HL-60 (cell line): ENCODE measurements at regions not wholly inside any gene's neighbourhood (a gene's known extent, or its start where the extent isn't known, plus 50 kb on each side); places are given as distances from the start of the nearest gene placed in this dataset.

ENCODE experiments used
- DNase-seq, 2 experiments: peaks; one replicate each; pipeline ENCODE4 v3.0.0-alpha.2; 2010 to 2020; ENCODE audit warnings: low read depth in 1 of 2, low spot score in 1 of 2
- H3K27ac ChIP-seq: fragments of 250-450 bp; sonication (Bioruptor Pico); replicated peaks from 2 replicates; pipeline ENCODE4 v1.5.1; 2020; ENCODE audit warnings: mild to moderate bottlenecking, moderate library complexity
- H3K27me3 ChIP-seq: fragments of 250-450 bp; sonication (Bioruptor Pico); 2 replicates; pipeline ENCODE4 v1.5.1; 2021; ENCODE audit warnings: mild to moderate bottlenecking, moderate library complexity; ENCODE audit not compliant: insufficient read depth, poor library complexity, severe bottlenecking
- H3K4me3 ChIP-seq: replicated peaks from 2 replicates; pipeline ENCODE4 v1.5.1; 2011; ENCODE audit warnings: mild to moderate bottlenecking, control low read depth, low read length; ENCODE audit not compliant: insufficient read depth
- CTCF ChIP-seq: IDR thresholded peaks from one replicate; pipeline ENCODE4 v1.5.1; 2011; ENCODE audit warnings: low read length, control low read depth, inconsistent platforms; ENCODE audit not compliant: insufficient read depth
- GABPA ChIP-seq: IDR thresholded peaks from 2 replicates; pipeline ENCODE4 v1.6.1; 2012; ENCODE audit warnings: low read depth
- POLR2AphosphoS5 ChIP-seq: IDR thresholded peaks from 2 replicates; pipeline ENCODE4 v1.6.1; 2012; ENCODE audit warnings: low read depth
- SPI1 ChIP-seq: IDR thresholded peaks from 2 replicates; pipeline ENCODE4 v1.6.1; 2012; ENCODE audit warnings: low read depth, mild to moderate bottlenecking, borderline replicate concordance
- TF ChIP-seq, protein P1 (sequence below): IDR thresholded peaks from 2 replicates; pipeline ENCODE4 v1.6.1; 2012; ENCODE audit warnings: low read depth; ENCODE audit not compliant: insufficient replicate concordance

GRCh38 chr5:86115164-86115563 is 502.6 kb upstream of the COX7C start:
- H3K27ac ChIP-seq, result no peak overlapping the region
- no peak for TF ChIP-seq POLR2AphosphoS5
- TF ChIP-seq CTCF, result no peak
- no peak for TF ChIP-seq GABPA
- TF ChIP-seq SPI1, result no peak
- TF ChIP-seq, protein P1, sequence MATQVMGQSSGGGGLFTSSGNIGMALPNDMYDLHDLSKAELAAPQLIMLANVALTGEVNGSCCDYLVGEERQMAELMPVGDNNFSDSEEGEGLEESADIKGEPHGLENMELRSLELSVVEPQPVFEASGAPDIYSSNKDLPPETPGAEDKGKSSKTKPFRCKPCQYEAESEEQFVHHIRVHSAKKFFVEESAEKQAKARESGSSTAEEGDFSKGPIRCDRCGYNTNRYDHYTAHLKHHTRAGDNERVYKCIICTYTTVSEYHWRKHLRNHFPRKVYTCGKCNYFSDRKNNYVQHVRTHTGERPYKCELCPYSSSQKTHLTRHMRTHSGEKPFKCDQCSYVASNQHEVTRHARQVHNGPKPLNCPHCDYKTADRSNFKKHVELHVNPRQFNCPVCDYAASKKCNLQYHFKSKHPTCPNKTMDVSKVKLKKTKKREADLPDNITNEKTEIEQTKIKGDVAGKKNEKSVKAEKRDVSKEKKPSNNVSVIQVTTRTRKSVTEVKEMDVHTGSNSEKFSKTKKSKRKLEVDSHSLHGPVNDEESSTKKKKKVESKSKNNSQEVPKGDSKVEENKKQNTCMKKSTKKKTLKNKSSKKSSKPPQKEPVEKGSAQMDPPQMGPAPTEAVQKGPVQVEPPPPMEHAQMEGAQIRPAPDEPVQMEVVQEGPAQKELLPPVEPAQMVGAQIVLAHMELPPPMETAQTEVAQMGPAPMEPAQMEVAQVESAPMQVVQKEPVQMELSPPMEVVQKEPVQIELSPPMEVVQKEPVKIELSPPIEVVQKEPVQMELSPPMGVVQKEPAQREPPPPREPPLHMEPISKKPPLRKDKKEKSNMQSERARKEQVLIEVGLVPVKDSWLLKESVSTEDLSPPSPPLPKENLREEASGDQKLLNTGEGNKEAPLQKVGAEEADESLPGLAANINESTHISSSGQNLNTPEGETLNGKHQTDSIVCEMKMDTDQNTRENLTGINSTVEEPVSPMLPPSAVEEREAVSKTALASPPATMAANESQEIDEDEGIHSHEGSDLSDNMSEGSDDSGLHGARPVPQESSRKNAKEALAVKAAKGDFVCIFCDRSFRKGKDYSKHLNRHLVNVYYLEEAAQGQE, result no peak
- H3K4me3 ChIP-seq, result no peak overlapping the region
- no peaks in the 10 kb centered on the region for H3K27me3 ChIP-seq
- no peak for DNase-seq

DNA sequence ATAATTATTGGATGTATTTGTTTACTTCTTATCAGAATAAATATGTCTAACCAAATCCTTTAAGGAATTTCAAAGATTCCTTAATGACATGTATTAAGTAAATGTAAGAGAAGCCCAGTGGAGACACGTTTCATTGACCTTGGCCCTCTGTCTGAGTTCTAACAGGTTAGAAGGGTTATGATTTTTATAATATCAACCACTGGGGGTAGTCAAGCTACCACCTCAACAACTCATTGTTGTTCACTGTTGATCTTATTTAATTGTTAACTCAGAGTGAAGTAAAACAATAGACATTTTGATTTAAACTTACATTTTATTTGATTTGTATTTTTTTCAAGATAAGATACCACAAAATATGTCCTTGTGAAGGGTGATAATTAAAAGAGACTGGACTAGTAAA is 499.2 kb upstream of the COX7C start:
- TF ChIP-seq GABPA, result no peak
- TF ChIP-seq, protein P1, result no peak
- no peak for TF ChIP-seq CTCF
- no peak for TF ChIP-seq SPI1
- no peak for TF ChIP-seq POLR2AphosphoS5
- H3K27me3 ChIP-seq, result no peaks in the 10 kb centered on the region
- H3K4me3 ChIP-seq, result no peak overlapping the region
- no peak overlapping the region for H3K27ac ChIP-seq
- DNase-seq, result no peak

DNA sequence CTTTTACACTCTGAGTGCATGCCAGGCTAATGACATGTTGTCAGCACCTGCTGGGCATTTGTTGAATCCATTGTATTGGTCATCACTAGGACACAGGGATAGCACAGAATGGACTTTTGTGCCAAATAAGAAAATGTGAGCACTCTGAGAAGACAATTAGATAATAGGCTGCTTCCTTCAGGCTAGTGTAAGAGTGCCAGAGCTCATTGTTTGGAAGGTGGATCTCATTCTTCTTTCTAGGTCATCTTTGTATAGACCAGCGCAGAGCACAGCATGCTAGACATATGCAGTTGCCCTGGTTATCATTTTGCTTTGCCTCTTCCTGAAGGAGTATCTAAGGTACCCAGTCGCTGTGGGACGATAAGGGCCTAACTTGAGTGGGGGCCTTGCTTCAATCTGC is 493.4 kb upstream of the COX7C start:
- no peak overlapping the region for H3K4me3 ChIP-seq
- TF ChIP-seq GABPA (no peak), POLR2AphosphoS5 (no peak), SPI1 (no peak), CTCF (no peak)
- TF ChIP-seq, protein P1, result no peak
- no peaks in the 10 kb centered on the region for H3K27me3 ChIP-seq
- H3K27ac ChIP-seq, result no peak overlapping the region
- no peak for DNase-seq
